ENCODE measurements at regions not wholly inside any gene's neighbourhood (a gene's known extent, or its start where the extent isn't known, plus 50 kb on each side); places are given as distances from the start of the nearest gene placed in this dataset.
"Not testable (repeated sequence)": the region's sequence is repeated elsewhere in the genome, so short reads cannot be mapped to it uniquely, and the experiment has no call there.

DNA sequence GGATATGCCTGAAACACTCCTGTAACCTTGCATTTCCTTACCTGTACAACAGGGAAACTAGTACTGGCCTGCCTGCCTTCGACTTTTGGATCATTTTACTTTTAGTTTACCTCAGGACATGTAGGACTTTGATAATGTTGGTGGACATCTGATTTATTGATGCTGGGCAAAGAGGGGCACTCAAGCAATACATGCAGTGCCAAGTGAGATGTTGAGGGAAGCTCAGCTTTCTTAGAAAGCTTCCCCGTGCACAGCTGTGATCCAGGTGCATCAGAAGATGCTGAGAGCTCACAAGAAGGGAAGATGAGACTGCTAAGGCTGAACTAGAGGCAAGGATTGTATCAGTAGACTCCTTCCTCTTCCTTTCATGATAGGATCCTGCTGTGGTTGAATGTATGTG is 336.2 kb upstream of the NCAM1 start:
- not testable (repeated sequence) for TF ChIP-seq CTCF, POLR2A (IDR thresholded peaks at IDR 0.05)
